H9 (cell line): ENCODE measurements at regions not wholly inside any gene's neighbourhood (a gene's known extent, or its start where the extent isn't known, plus 50 kb on each side); places are given as distances from the start of the nearest gene placed in this dataset.

Experiments
- DNase-seq: peaks from one replicate; pipeline ENCODE4 v3.0.0-alpha.2; 2017
- H2AFZ ChIP-seq: one replicate; pipeline ENCODE4 v1.6.1; 2013; ENCODE audit warnings: mild to moderate bottlenecking, low read length, control low read depth, moderate library complexity
- H2AK5ac ChIP-seq: 2 replicates; pipeline ENCODE4 v1.6.1; 2013; ENCODE audit warnings: low read length, control low read depth, mixed read lengths; ENCODE audit not compliant: insufficient read length
- H2BK120ac ChIP-seq: one replicate; pipeline ENCODE4 v1.6.1; 2013; ENCODE audit warnings: low read depth, mild to moderate bottlenecking, low read length, control low read depth, inconsistent platforms; ENCODE audit not compliant: poor library complexity, severe bottlenecking
- H2BK12ac ChIP-seq: 2 replicates; pipeline ENCODE4 v1.6.1; 2013; ENCODE audit warnings: low read length, control low read depth, mixed read lengths, low read depth; ENCODE audit not compliant: insufficient read length
- H2BK15ac ChIP-seq: 2 replicates; pipeline ENCODE4 v1.6.1; 2013; ENCODE audit warnings: low read depth, low read length, control low read depth
- H2BK20ac ChIP-seq: one replicate; pipeline ENCODE4 v1.6.1; 2013; ENCODE audit warnings: low read depth, mild to moderate bottlenecking, low read length, control low read depth, inconsistent platforms; ENCODE audit not compliant: poor library complexity, severe bottlenecking
- H2BK5ac ChIP-seq: 2 replicates; pipeline ENCODE4 v1.6.1; 2013; ENCODE audit warnings: low read length, control low read depth, mixed read lengths; ENCODE audit not compliant: insufficient read length
- H3K14ac ChIP-seq: 2 replicates; pipeline ENCODE4 v1.6.1; 2013; ENCODE audit warnings: low read length, control low read depth; ENCODE audit not compliant: insufficient read depth
- H3K18ac ChIP-seq: 2 replicates; pipeline ENCODE4 v1.6.1; 2013; ENCODE audit warnings: low read depth, mild to moderate bottlenecking, mixed read lengths, low read length, control low read depth; ENCODE audit not compliant: insufficient read length
- H3K23ac ChIP-seq: 2 replicates; pipeline ENCODE4 v1.6.1; 2013; ENCODE audit warnings: low read length, control low read depth, mixed read lengths, low read depth; ENCODE audit not compliant: insufficient read length
- H3K23me2 ChIP-seq: 2 replicates; pipeline ENCODE4 v1.6.1; 2013; ENCODE audit warnings: low read depth, mild to moderate bottlenecking, mixed read lengths, low read length, control low read depth; ENCODE audit not compliant: insufficient read length, poor library complexity, severe bottlenecking
- H3K27ac ChIP-seq: 2 replicates; pipeline ENCODE4 v1.5.1; 2013; ENCODE audit warnings: low read length, control low read depth, mixed read lengths, low read depth; ENCODE audit not compliant: insufficient read length
- H3K27me3 ChIP-seq: 2 replicates; pipeline ENCODE4 v1.6.1; 2013; ENCODE audit warnings: low read length, control low read depth, inconsistent platforms; ENCODE audit not compliant: insufficient read depth
- H3K4ac ChIP-seq: 2 replicates; pipeline ENCODE4 v1.6.1; 2013; ENCODE audit warnings: low read depth, mild to moderate bottlenecking, control low read depth, inconsistent platforms, low read length, moderate library complexity
- H3K4me1 ChIP-seq: 2 replicates; pipeline ENCODE4 v1.6.1; 2013; ENCODE audit warnings: low read length, control low read depth, inconsistent platforms; ENCODE audit not compliant: insufficient read depth
- H3K4me2 ChIP-seq: 2 replicates; pipeline ENCODE4 v1.6.1; 2013; ENCODE audit warnings: low read length, control low read depth, mixed read lengths; ENCODE audit not compliant: insufficient read length, insufficient read depth
- H3K56ac ChIP-seq: 2 replicates; pipeline ENCODE4 v1.6.1; 2013; ENCODE audit warnings: low read depth, mild to moderate bottlenecking, mixed read lengths, low read length, control low read depth; ENCODE audit not compliant: insufficient read length
- H3K79me1 ChIP-seq: 2 replicates; pipeline ENCODE4 v1.6.1; 2013; ENCODE audit warnings: low read depth, mild to moderate bottlenecking, moderate library complexity, low read length, control low read depth, inconsistent platforms; ENCODE audit not compliant: insufficient read depth, poor library complexity, severe bottlenecking
- H3K79me2 ChIP-seq: 2 replicates; pipeline ENCODE4 v1.6.1; 2013; ENCODE audit warnings: low read length, control low read depth, inconsistent platforms; ENCODE audit not compliant: insufficient read depth
- H3K9ac ChIP-seq: 2 replicates; pipeline ENCODE4 v1.6.1; 2013; ENCODE audit warnings: low read length, control low read depth, mixed read lengths; ENCODE audit not compliant: insufficient read length; ENCODE audit errors: extremely low read depth
- H3K9me3 ChIP-seq: one replicate; pipeline ENCODE4 v1.6.1; 2013; ENCODE audit warnings: low read depth, low read length, inconsistent platforms; ENCODE audit not compliant: control insufficient read depth
- H3T11ph ChIP-seq: one replicate; pipeline ENCODE4 v1.6.1; 2013; ENCODE audit warnings: mild to moderate bottlenecking, low read length, control low read depth, inconsistent platforms
- H4K20me1 ChIP-seq: one replicate; pipeline ENCODE4 v1.6.1; 2013; ENCODE audit not compliant: control insufficient read depth, insufficient read length, insufficient read depth
- H4K5ac ChIP-seq: 2 replicates; pipeline ENCODE4 v1.6.1; 2013; ENCODE audit warnings: low read depth, mild to moderate bottlenecking, mixed read lengths, low read length, control low read depth; ENCODE audit not compliant: insufficient read length
- H4K8ac ChIP-seq: replicated peaks from 2 replicates; pipeline ENCODE4 v1.6.1; 2013; ENCODE audit warnings: low read length, control low read depth, mixed read lengths, low read depth; ENCODE audit not compliant: insufficient read length
- H4K91ac ChIP-seq: 2 replicates; pipeline ENCODE4 v1.6.1; 2013; ENCODE audit warnings: low read depth, mild to moderate bottlenecking, moderate library complexity, mixed read lengths, low read length, control low read depth; ENCODE audit not compliant: insufficient read length
- H3K27ac Mint-ChIP-seq, 3 experiments: 2 replicates in 2 of 3; 3 replicates in 1 of 3; pipeline ENCODE4 v1.8.0; 2020 to 2021; ENCODE audit warnings: mixed read lengths in 3 of 3, mild to moderate bottlenecking in 1 of 3, moderate library complexity in 1 of 3
- H3K27me3 Mint-ChIP-seq: 2 replicates; pipeline ENCODE4 v1.8.0; 2021; ENCODE audit warnings: low read depth, mild to moderate bottlenecking, moderate library complexity, mixed read lengths
- H3K36me3 Mint-ChIP-seq, 3 experiments: 2 replicates in 2 of 3; 3 replicates in 1 of 3; pipeline ENCODE4 v1.8.0; 2020 to 2021; ENCODE audit warnings: low read depth in 3 of 3, mixed read lengths in 3 of 3; ENCODE audit not compliant: insufficient read depth in 1 of 3
- H3K4me1 Mint-ChIP-seq, 2 experiments: 2 replicates each; pipeline ENCODE4 v1.8.0; 2020; ENCODE audit warnings: mixed read lengths in 2 of 2
- H3K4me3 Mint-ChIP-seq, 2 experiments: 2 replicates in 1 of 2; 3 replicates in 1 of 2; pipeline ENCODE4 v1.8.0; 2020 to 2021; ENCODE audit warnings: mild to moderate bottlenecking in 2 of 2, mixed read lengths in 2 of 2, moderate library complexity in 1 of 2
- H3K9me3 Mint-ChIP-seq, 2 experiments: 2 replicates in 1 of 2; 3 replicates in 1 of 2; pipeline ENCODE4 v1.8.0; 2020; ENCODE audit warnings: mild to moderate bottlenecking in 2 of 2, mixed read lengths in 2 of 2, moderate library complexity in 1 of 2
- CTCF ChIP-seq: fragments of 200-600 bp; sonication (generic); conservative IDR thresholded peaks from 3 replicates; pipeline ENCODE4 v1.8.0; 2021; ENCODE audit warnings: antibody characterized with exemption, mild to moderate bottlenecking
- WGBS: extraction: QIAGEN DNeasy Blood & Tissue Kit; methylation state at CpG from one replicate; pipeline ENCODE4 v1.1.7; 2013; ENCODE audit warnings: missing lambda C conversion rate, low lambda C conversion rate, mixed read lengths; ENCODE audit not compliant: insufficient read length; ENCODE audit errors: extremely low coverage; 5-methylcytosine and 5-hydroxymethylcytosine counted together

GRCh38 chr10:128518000-128518399 lies 391.8 kb upstream of the MKI67 start:
- Histone ChIP-seq H3K14ac (no peak overlapping the region), H3K79me1 (no peaks in the 10 kb centered on the region), H3K18ac (no peak overlapping the region), H3K23me2 (peaks cover 5% of the 10 kb centered on the region), H3T11ph (no peak overlapping the region), H4K91ac (no peak overlapping the region), H3K56ac (no peak overlapping the region), H3K79me2 (no peaks in the 10 kb centered on the region), H3K9ac (no peak overlapping the region), H3K4me2 (no peak overlapping the region), H4K8ac (no peak overlapping the region), H2BK5ac (no peak overlapping the region), H4K20me1 (no peaks in the 10 kb centered on the region), H3K9me3 (no peaks in the 10 kb centered on the region), H3K27ac (no peak overlapping the region), H2BK12ac (no peak overlapping the region), H2BK20ac (no peak overlapping the region), H2AK5ac (no peak overlapping the region), H2BK120ac (no peak overlapping the region), H2AFZ (no peak overlapping the region), H3K4me1 (no peaks in the 10 kb centered on the region), H2BK15ac (no peak overlapping the region), H3K23ac (no peak overlapping the region), H3K4ac (no peak overlapping the region), H3K27me3 (no peaks in the 10 kb centered on the region), H4K5ac (no peak overlapping the region)
- H3K4me3 Mint-ChIP-seq, result no peak overlapping the region
- H3K9me3 Mint-ChIP-seq, result no peaks in the 10 kb centered on the region; a peak in 1 of 5 replicates
- H3K4me1 Mint-ChIP-seq, result peaks cover 7 to 8% of the 10 kb centered on the region in 2 experiments; a peak in 3 of 4 replicates
- H3K36me3 Mint-ChIP-seq, result no peaks in the 10 kb centered on the region; a peak in 2 of 7 replicates
- H3K27ac Mint-ChIP-seq, result no peak overlapping the region
- H3K27me3 Mint-ChIP-seq, result no peaks in the 10 kb centered on the region; the same call in none of the 2 replicates
- no CpG with 5 or more reads among the region's 11 CpGs for WGBS
- no peak for TF ChIP-seq CTCF
- no peak for DNase-seq
